Limb (tissue), 2 donors: ENCODE measurements at regions not wholly inside any gene's neighbourhood (a gene's known extent, or its start where the extent isn't known, plus 50 kb on each side); places are given as distances from the start of the nearest gene placed in this dataset.

Experiments
- DNase-seq, 2 donors: peaks; one replicate each; pipeline ENCODE4 v3.0.0-alpha.2; 2016; ENCODE audit errors: extremely low spot score in 2 of 2

GRCh38 chr2:64938607-64939285 lies 50.5 kb upstream of the SLC1A4 start:
- DNase-seq = no peak

- DNase-seq = no peak
Observed at GRCh38 chr2:64939332-64939917, 49.8 kb upstream of the SLC1A4 start.
